Sigmoid colon (tissue), 6 donors: ENCODE measurements at regions not wholly inside any gene's neighbourhood (a gene's known extent, or its start where the extent isn't known, plus 50 kb on each side); places are given as distances from the start of the nearest gene placed in this dataset.

ENCODE experiments used
- DNase-seq: peaks from one replicate; pipeline ENCODE4 v3.0.0-alpha.2; 2019
- H3K27ac ChIP-seq, 4 donors: fragments of 200-600 bp; sonication (generic); one replicate each; pipeline ENCODE4 v1.5.1; 2016 to 2019; ENCODE audit warnings: mild to moderate bottlenecking in 1 of 4
- H3K27me3 ChIP-seq, 3 donors: fragments of 200-600 bp; sonication (generic); one replicate each; pipeline ENCODE4 v1.5.1; 2019; ENCODE audit warnings: mild to moderate bottlenecking in 1 of 3
- H3K36me3 ChIP-seq, 4 donors: fragments of 200-600 bp; sonication (generic); one replicate each; pipeline ENCODE4 v1.5.1; 2016 to 2019
- H3K4me1 ChIP-seq, 4 donors: fragments of 200-600 bp; sonication (generic); one replicate each; pipeline ENCODE4 v1.5.1; 2017 to 2019
- H3K4me3 ChIP-seq, 4 donors: fragments of 200-600 bp; sonication (generic); one replicate each; pipeline ENCODE4 v1.5.1; 2017 to 2019; ENCODE audit warnings: mild to moderate bottlenecking in 2 of 4, moderate library complexity in 1 of 4
- H3K9me3 ChIP-seq, 4 donors: fragments of 200-600 bp in 3 of 4; sonication (generic) in 3 of 4; one replicate each; pipeline versions ENCODE4 v1.5.1 to v1.6.1; 2013 to 2019
- CTCF ChIP-seq, 4 experiments: fragments of 450-650 bp in 3 of 4; fragments of 200-600 bp in 1 of 4; IDR thresholded peaks; one replicate each; pipeline ENCODE4 v1.5.1; 2016 to 2019; ENCODE audit warnings: antibody characterized with exemption in 4 of 4, mild to moderate bottlenecking in 3 of 4, moderate library complexity in 2 of 4
- EP300 ChIP-seq, 4 donors: sonication (generic); formaldehyde crosslinking; IDR thresholded peaks; one replicate each; pipeline ENCODE4 v1.6.1; 2017; ENCODE audit warnings: antibody characterized with exemption in 4 of 4
- POLR2A ChIP-seq, 2 donors: fragments of 450-650 bp; IDR thresholded peaks; one replicate each; pipeline ENCODE4 v1.6.1; 2016; ENCODE audit warnings: antibody characterized with exemption in 2 of 2, mild to moderate bottlenecking in 2 of 2, moderate library complexity in 2 of 2
- POLR2AphosphoS5 ChIP-seq, 4 donors: sonication (generic); formaldehyde crosslinking; IDR thresholded peaks; one replicate each; pipeline ENCODE4 v1.6.1; 2017; ENCODE audit warnings: antibody characterized with exemption in 4 of 4
- WGBS, 2 donors: extraction: QIAGEN DNeasy Blood & Tissue Kit; methylation state at CpG; one replicate each; pipeline ENCODE4 v1.1.7; 2013; 5-methylcytosine and 5-hydroxymethylcytosine counted together
- intact Hi-C: fragments of 100-400 bp; cut with DNase I; formaldehyde crosslinking; loops from one replicate; pipeline ENCODE4 v1.15.1; 2023
- donor health status: healthy with polysubstance abuse.
- donor health status: healthy.

- WGBS, 2 donors, result 76 to 81% methylated on average over 2 of the region's 2 CpGs
- DNase-seq, result no peak
- intact Hi-C loops, result no loop called here
Measured at GRCh38 chr10:53597835-53598251, 825.3 kb upstream of the MBL2 start.

DNA sequence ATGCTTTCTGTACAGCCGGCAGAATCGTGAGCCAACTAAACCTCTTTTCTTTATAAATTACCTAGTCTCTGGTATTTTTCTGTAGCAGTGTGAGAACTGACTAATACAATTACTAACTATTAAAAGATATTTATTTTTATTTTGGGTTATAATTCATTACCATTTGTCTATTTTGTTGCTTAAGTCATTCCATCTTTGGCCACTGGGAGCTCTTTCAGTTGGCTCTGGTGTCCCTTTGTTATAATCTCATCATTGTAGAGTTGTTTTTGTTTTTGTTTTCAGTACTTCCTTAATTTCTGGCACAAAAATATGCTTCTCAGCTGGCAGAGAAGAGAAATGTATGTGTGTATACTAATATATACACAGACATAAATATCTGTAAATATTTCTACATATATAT is 807.9 kb upstream of the MBL2 start:
- 88 to 94% methylated on average over 2 of the region's 2 CpGs for WGBS, 2 donors
- no peaks in the 10 kb centered on the region for H3K36me3 ChIP-seq
- intact Hi-C loops, result no loop called here

More at GRCh38 chr10:53597835-53598251, 825.3 kb upstream of the MBL2 start:
- TF ChIP-seq CTCF (IDR thresholded peaks at IDR 0.05), result no peak
- no peak for TF ChIP-seq EP300 (IDR thresholded peaks at IDR 0.05)
- no peak for TF ChIP-seq POLR2AphosphoS5 (IDR thresholded peaks at IDR 0.05)
- TF ChIP-seq POLR2A (IDR thresholded peaks at IDR 0.05), result no peak
- H3K36me3 ChIP-seq, result no peaks in the 10 kb centered on the region
- no peak overlapping the region for H3K4me3 ChIP-seq
- no peaks in the 10 kb centered on the region for H3K9me3 ChIP-seq
- H3K4me1 ChIP-seq, result no peaks in the 10 kb centered on the region
- no peak overlapping the region for H3K27ac ChIP-seq
- no peaks in the 10 kb centered on the region for H3K27me3 ChIP-seq

DNA sequence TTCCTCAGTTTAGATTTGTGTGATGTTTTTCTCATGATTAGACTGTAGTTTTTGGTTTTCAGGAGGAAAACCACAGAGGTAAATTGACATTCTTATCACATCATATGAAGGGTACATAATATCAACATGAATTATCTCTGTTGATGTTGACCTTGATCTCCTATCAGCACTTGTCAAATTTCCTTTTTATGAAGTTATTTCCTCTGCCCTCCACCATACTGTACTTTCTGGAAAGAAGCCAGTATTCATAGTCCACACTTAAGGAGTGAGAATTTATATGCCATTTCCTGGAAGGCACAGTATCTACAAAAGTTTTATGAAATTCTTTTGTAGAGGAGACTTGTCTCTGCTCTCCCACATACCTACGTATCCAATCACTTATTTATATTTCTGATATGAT is 807.2 kb upstream of the MBL2 start:
- H3K27ac ChIP-seq, result no peak overlapping the region
- H3K36me3 ChIP-seq, result no peaks in the 10 kb centered on the region
- intact Hi-C loops, result no loop called here
- H3K4me1 ChIP-seq, result no peaks in the 10 kb centered on the region
- H3K9me3 ChIP-seq, result no peaks in the 10 kb centered on the region
- DNase-seq, result no peak
- H3K27me3 ChIP-seq, result no peaks in the 10 kb centered on the region
- 24 to 40% methylated on average over 1 of the region's 1 CpG for WGBS, 2 donors
- TF ChIP-seq POLR2A (IDR thresholded peaks at IDR 0.05), result no peak
- no peak overlapping the region for H3K4me3 ChIP-seq

More for the DNA sequence above, 807.9 kb upstream of the MBL2 start:
- H3K9me3 ChIP-seq, result no peaks in the 10 kb centered on the region
- H3K4me3 ChIP-seq, result no peak overlapping the region
- H3K4me1 ChIP-seq, result no peaks in the 10 kb centered on the region
- no peaks in the 10 kb centered on the region for H3K27me3 ChIP-seq
- TF ChIP-seq CTCF (IDR thresholded peaks at IDR 0.05) (no peak), POLR2AphosphoS5 (IDR thresholded peaks at IDR 0.05) (no peak), EP300 (IDR thresholded peaks at IDR 0.05) (no peak), POLR2A (IDR thresholded peaks at IDR 0.05) (no peak)
- DNase-seq, result no peak
- H3K27ac ChIP-seq, result no peak overlapping the region

GRCh38 chr10:53574024-53574423 is 801.4 kb upstream of the MBL2 start:
- Histone ChIP-seq H3K27ac (no peak overlapping the region), H3K9me3 (no peaks in the 10 kb centered on the region), H3K4me1 (no peaks in the 10 kb centered on the region), H3K4me3 (no peak overlapping the region), H3K36me3 (no peaks in the 10 kb centered on the region), H3K27me3 (no peaks in the 10 kb centered on the region)
- WGBS, 2 donors, result 78 to 88% methylated on average over 3 of the region's 3 CpGs
- intact Hi-C loops, result no loop called here
- TF ChIP-seq POLR2AphosphoS5 (IDR thresholded peaks at IDR 0.05), result no peak
- TF ChIP-seq POLR2A (IDR thresholded peaks at IDR 0.05), result no peak
- TF ChIP-seq CTCF (IDR thresholded peaks at IDR 0.05), result no peak
- TF ChIP-seq EP300 (IDR thresholded peaks at IDR 0.05), result no peak
- no peak for DNase-seq

- H3K9me3 ChIP-seq, result no peaks in the 10 kb centered on the region
- H3K4me1 ChIP-seq, result no peaks in the 10 kb centered on the region
- H3K27ac ChIP-seq, result no peak overlapping the region
- no peaks in the 10 kb centered on the region for H3K36me3 ChIP-seq
- TF ChIP-seq POLR2AphosphoS5 (IDR thresholded peaks at IDR 0.05) (no peak), CTCF (IDR thresholded peaks at IDR 0.05) (no peak), EP300 (IDR thresholded peaks at IDR 0.05) (no peak), POLR2A (IDR thresholded peaks at IDR 0.05) (no peak)
- intact Hi-C loops, result no loop called here
- H3K27me3 ChIP-seq, result no peaks in the 10 kb centered on the region
- DNase-seq, result no peak
- H3K4me3 ChIP-seq, result no peak overlapping the region
Measured at GRCh38 chr10:53573498-53573897, 800.9 kb upstream of the MBL2 start.
